Adrenal gland (tissue), 9 donors: ENCODE measurements at regions not wholly inside any gene's neighbourhood (a gene's known extent, or its start where the extent isn't known, plus 50 kb on each side); places are given as distances from the start of the nearest gene placed in this dataset.

ENCODE experiments used
- DNase-seq, 7 donors: peaks; one replicate each; pipeline ENCODE4 v3.0.0-alpha.2; 2019 to 2020
- H3K27ac ChIP-seq, 5 donors: fragments of 200-600 bp; sonication (generic) in 4 of 5; 1 replicate in 3 of 5; 2 replicates in 2 of 5; pipeline versions ENCODE4 v1.5.1 to v1.8.0; 2016 to 2020; ENCODE audit warnings: mild to moderate bottlenecking in 1 of 5
- H3K27me3 ChIP-seq: fragments of 200-600 bp; 2 replicates; pipeline ENCODE4 v1.8.0; 2021
- H3K36me3 ChIP-seq, 2 donors: fragments of 200-600 bp; replicated peaks in 1 of 2; 1 replicate in 1 of 2; 2 replicates in 1 of 2; pipeline versions ENCODE4 v1.5.1 to v1.8.0; 2018 to 2022
- H3K4me1 ChIP-seq, 2 donors: fragments of 200-600 bp; replicated peaks in 1 of 2; 1 replicate in 1 of 2; 2 replicates in 1 of 2; pipeline versions ENCODE4 v1.5.1 to v1.8.0; 2018 to 2021
- H3K4me3 ChIP-seq, 4 donors: fragments of 200-600 bp; sonication (generic) in 3 of 4; one replicate each; pipeline ENCODE4 v1.5.1; 2016 to 2018
- H3K9me3 ChIP-seq, 3 donors: fragments of 200-600 bp; sonication (generic) in 1 of 3; replicated peaks in 1 of 3; 1 replicate in 2 of 3; 2 replicates in 1 of 3; pipeline versions ENCODE4 v1.5.1 to v1.8.0; 2016 to 2021
- POLR2A ChIP-seq, 2 donors: fragments of 450-650 bp; IDR thresholded peaks; one replicate each; pipeline ENCODE4 v1.6.1; 2017; ENCODE audit warnings: antibody characterized with exemption in 2 of 2, mild to moderate bottlenecking in 2 of 2, moderate library complexity in 1 of 2
- WGBS, 4 donors: extraction: QIAGEN DNeasy Blood & Tissue Kit in 2 of 4; methylation state at CpG; one replicate each; pipeline versions ENCODE4 v1.1.5 to v1.1.7; 2013 to 2017; 5-methylcytosine and 5-hydroxymethylcytosine counted together
- intact Hi-C, 2 donors: fragments of 100-400 bp; cut with DNase I; formaldehyde crosslinking; loops; one replicate each; pipeline versions ENCODE4 v1.14.1 to v1.15.0; 2022 to 2023
- TF ChIP-seq, protein P1 (sequence below), 6 experiments: fragments of 450-650 bp in 4 of 6; fragments of 200-600 bp in 2 of 6; sonication (generic) in 1 of 6; IDR thresholded peaks; 1 replicate in 5 of 6; 2 replicates in 1 of 6; pipeline versions ENCODE4 v1.5.1 to v1.8.0; 2016 to 2021; ENCODE audit warnings: antibody characterized with exemption in 6 of 6, mild to moderate bottlenecking in 2 of 6, moderate library complexity in 1 of 6
- donor health status: healthy with polysubstance abuse.
- donor health status: Bipolar disorder and iron deficiency.
- donor health status: DM: yes; HTN: yes; CAD: no.
- donor health status: DM: no; HTN: no; CAD: no.
- donor health status: DM: no; HTN: no; CAD: no.

DNA sequence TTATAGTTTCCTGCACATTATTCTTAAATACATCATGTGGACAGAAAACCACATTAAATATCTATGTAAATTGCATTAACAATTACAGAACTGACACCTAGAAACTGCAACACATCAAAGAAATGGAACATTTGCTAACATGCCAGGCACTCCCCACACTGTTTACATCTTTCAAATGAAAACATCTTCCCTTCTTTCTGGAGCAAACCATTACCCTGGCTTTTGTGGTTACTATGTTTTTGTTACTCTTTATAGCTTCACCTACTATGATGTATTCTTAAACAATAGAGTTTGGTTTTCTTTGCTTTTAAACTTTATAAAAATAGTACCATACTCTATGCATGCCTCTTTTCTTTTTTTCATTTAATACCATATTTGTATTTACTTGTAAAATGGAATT is 1894.5 kb upstream of the CELF4 start:
- no peak overlapping the region for H3K27ac ChIP-seq
- H3K9me3 ChIP-seq, result no peaks in the 10 kb centered on the region
- no peaks in the 10 kb centered on the region for H3K27me3 ChIP-seq
- H3K4me1 ChIP-seq, result peaks cover 0 to 7% of the 10 kb centered on the region in 2 donors
- intact Hi-C loops, result no loop called here
- H3K36me3 ChIP-seq, result no peaks in the 10 kb centered on the region
- no peak for DNase-seq
- no peak for TF ChIP-seq POLR2A (IDR thresholded peaks at IDR 0.05)
- no peak overlapping the region for H3K4me3 ChIP-seq

DNA sequence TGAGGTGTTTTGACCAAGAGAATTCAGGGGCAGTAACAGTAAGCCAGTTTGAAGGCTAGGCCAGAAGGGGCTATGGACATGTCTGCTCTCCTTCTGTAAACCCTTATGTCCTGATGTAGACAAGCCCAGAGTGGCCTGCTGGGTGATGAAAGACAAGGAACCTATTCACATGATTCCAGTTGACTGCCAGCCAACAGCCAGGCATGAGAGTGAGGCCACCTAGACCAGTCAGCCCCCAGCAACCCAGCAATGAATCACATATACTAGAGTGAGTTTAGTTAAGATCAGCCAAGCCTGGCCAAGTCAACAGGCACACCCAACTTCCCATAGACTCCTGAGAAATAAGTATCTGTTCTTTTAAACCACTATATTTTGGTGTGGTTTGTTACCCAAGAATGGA is 1889.7 kb upstream of the CELF4 start:
- Histone ChIP-seq H3K4me1 (peaks cover 0 to 13% of the 10 kb centered on the region in 2 donors), H3K27me3 (no peaks in the 10 kb centered on the region), H3K4me3 (no peak overlapping the region), H3K27ac (no peak overlapping the region), H3K9me3 (no peaks in the 10 kb centered on the region), H3K36me3 (no peaks in the 10 kb centered on the region)
- TF ChIP-seq POLR2A (IDR thresholded peaks at IDR 0.05), result no peak
- TF ChIP-seq, protein P1, sequence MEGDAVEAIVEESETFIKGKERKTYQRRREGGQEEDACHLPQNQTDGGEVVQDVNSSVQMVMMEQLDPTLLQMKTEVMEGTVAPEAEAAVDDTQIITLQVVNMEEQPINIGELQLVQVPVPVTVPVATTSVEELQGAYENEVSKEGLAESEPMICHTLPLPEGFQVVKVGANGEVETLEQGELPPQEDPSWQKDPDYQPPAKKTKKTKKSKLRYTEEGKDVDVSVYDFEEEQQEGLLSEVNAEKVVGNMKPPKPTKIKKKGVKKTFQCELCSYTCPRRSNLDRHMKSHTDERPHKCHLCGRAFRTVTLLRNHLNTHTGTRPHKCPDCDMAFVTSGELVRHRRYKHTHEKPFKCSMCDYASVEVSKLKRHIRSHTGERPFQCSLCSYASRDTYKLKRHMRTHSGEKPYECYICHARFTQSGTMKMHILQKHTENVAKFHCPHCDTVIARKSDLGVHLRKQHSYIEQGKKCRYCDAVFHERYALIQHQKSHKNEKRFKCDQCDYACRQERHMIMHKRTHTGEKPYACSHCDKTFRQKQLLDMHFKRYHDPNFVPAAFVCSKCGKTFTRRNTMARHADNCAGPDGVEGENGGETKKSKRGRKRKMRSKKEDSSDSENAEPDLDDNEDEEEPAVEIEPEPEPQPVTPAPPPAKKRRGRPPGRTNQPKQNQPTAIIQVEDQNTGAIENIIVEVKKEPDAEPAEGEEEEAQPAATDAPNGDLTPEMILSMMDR (IDR thresholded peaks at IDR 0.05), result no peak
- no peak for DNase-seq
- intact Hi-C loops, result no loop called here

DNA sequence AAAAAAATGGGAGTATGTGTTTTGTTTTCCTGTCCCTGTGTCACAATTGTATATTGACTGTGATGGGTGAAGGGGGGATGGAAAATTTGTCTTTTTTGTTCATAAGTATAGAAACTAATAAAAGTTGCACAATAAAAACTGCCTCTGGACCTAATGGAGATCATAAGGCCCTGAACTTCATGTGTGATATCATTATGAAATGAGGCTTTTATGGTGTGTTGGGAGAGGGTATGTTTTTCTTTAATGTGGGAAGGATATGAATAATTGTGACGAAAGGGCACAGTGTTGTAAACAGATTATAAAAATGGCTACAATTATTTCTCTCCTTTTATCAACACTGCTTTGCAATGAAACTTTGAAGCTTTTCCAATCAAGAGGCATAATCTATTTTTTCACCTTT is 1889.3 kb upstream of the CELF4 start:
- 83 to 94% (median 89%) methylated on average over 1 of the region's 1 CpG for WGBS, 4 donors
- no peak overlapping the region for H3K27ac ChIP-seq

GRCh38 chr18:39453882-39454281 is 1888.3 kb upstream of the CELF4 start:
- Histone ChIP-seq H3K4me1 (peaks cover 0 to 13% of the 10 kb centered on the region in 2 donors), H3K9me3 (no peaks in the 10 kb centered on the region), H3K27me3 (no peaks in the 10 kb centered on the region), H3K4me3 (peak overlapping the region in 1 of 4 donors; percentile 34), H3K36me3 (no peaks in the 10 kb centered on the region), H3K27ac (no peak overlapping the region)
- 4 to 11% (median 9%) methylated on average over 2 of the region's 2 CpGs for WGBS, 4 donors
- TF ChIP-seq, protein P1 (IDR thresholded peaks at IDR 0.05), result no peak
- no peak for TF ChIP-seq POLR2A (IDR thresholded peaks at IDR 0.05)
- peak; percentile 16 to 62 (median 22) for DNase-seq
- intact Hi-C loops, result no loop called here

More for the DNA sequence above, 1889.3 kb upstream of the CELF4 start:
- H3K4me3 ChIP-seq, result no peak overlapping the region
- no peaks in the 10 kb centered on the region for H3K9me3 ChIP-seq
- TF ChIP-seq POLR2A (IDR thresholded peaks at IDR 0.05), result no peak
- TF ChIP-seq, protein P1 (IDR thresholded peaks at IDR 0.05), result no peak
- H3K27me3 ChIP-seq, result no peaks in the 10 kb centered on the region
- H3K4me1 ChIP-seq, result peaks cover 0 to 13% of the 10 kb centered on the region in 2 donors
- H3K36me3 ChIP-seq, result no peaks in the 10 kb centered on the region
- no peak for DNase-seq
- intact Hi-C loops, result no loop called here

- H3K27me3 ChIP-seq, result no peaks in the 10 kb centered on the region
- H3K9me3 ChIP-seq, result no peaks in the 10 kb centered on the region
- peaks cover 0 to 13% of the 10 kb centered on the region in 2 donors for H3K4me1 ChIP-seq
- H3K27ac ChIP-seq, result no peak overlapping the region
- TF ChIP-seq, protein P1 (IDR thresholded peaks at IDR 0.05), result no peak
- TF ChIP-seq POLR2A (IDR thresholded peaks at IDR 0.05), result no peak
- WGBS, 4 donors, result 61 to 75% (median 72%) methylated on average over 2 of the region's 2 CpGs
- no peaks in the 10 kb centered on the region for H3K36me3 ChIP-seq
- no peak for DNase-seq
- no peak overlapping the region for H3K4me3 ChIP-seq
- intact Hi-C loops, result no loop called here
Measured at GRCh38 chr18:39453356-39453755, 1887.8 kb upstream of the CELF4 start.
